A549 (cell line): ENCODE measurements at regions not wholly inside any gene's neighbourhood (a gene's known extent, or its start where the extent isn't known, plus 50 kb on each side); places are given as distances from the start of the nearest gene placed in this dataset.

Source experiments
- ATAC-seq, 2 experiments: fragments of 200-7000 bp in 1 of 2; fragments of >200 bp in 1 of 2; cut with Nextera tagmentation in 1 of 2; cut with Tn5 transposase in 1 of 2; 3 replicates each; pipeline versions ENCODE4 v1.8.0 to v1.9.1; 2018 to 2020; ENCODE audit warnings: mild to moderate bottlenecking in 1 of 2, moderate library complexity in 1 of 2
- CTCF ChIA-PET: fragments of 300-600 bp; sonication (Branson Sonifier 250); formaldehyde crosslinking; extraction: SDS; loops from one replicate; lab custom pipeline; 2021; ENCODE audit warnings: antibody characterized with exemption, inconsistent platforms; lab: Yijun Ruan, JAX
- POLR2A ChIA-PET: fragments of 350-600 bp; formaldehyde crosslinking; extraction: SDS; loops from one replicate; lab custom pipeline; 2021; ENCODE audit warnings: antibody characterized with exemption, inconsistent platforms; lab: Yijun Ruan, JAX
- DNase-seq, 2 experiments: peaks; one replicate each; pipeline versions ENCODE4 v3.0.0 to v3.0.0-alpha.2; 2011 to 2016; ENCODE audit warnings: low read depth in 1 of 2, low spot score in 1 of 2
- FAIRE-seq: peaks from 2 replicates; lab custom pipeline; 2011; peaks lifted over from hg19 to GRCh38; lab: Jason Lieb, UNC
- H3K27ac ChIP-seq, 2 experiments: fragments of >200 bp; sonication (Bioruptor Twin); formaldehyde crosslinking; 3 replicates each; pipeline ENCODE4 v1.5.1; 2016 to 2017
- H3K4me1 ChIP-seq: fragments of >200 bp; sonication (Bioruptor Twin); formaldehyde crosslinking; 3 replicates; pipeline ENCODE4 v1.6.1; 2016
- H3K4me2 ChIP-seq: fragments of >200 bp; sonication (Bioruptor Twin); formaldehyde crosslinking; 3 replicates; pipeline ENCODE4 v1.6.1; 2016
- H3K4me3 ChIP-seq: fragments of >200 bp; sonication (Bioruptor Twin); formaldehyde crosslinking; 3 replicates; pipeline ENCODE4 v1.5.1; 2016
- H3K9me3 ChIP-seq: fragments of >200 bp; sonication (Bioruptor Twin); formaldehyde crosslinking; 3 replicates; pipeline ENCODE4 v1.6.1; 2016
- BHLHE40 ChIP-seq: IDR thresholded peaks from 2 replicates; pipeline ENCODE4 v1.6.1; 2012; ENCODE audit warnings: low read depth, low read length, inconsistent platforms
- CBX8 ChIP-seq: fragments of 200-600 bp; sonication (generic); IDR thresholded peaks from 2 replicates; pipeline ENCODE4 v1.6.1; 2016
- CEBPB ChIP-seq, 2 experiments: fragments of >200 bp in 1 of 2; sonication (Bioruptor Twin) in 1 of 2; formaldehyde crosslinking in 1 of 2; IDR thresholded peaks; 2 replicates each; pipeline ENCODE4 v1.6.1; 2012 to 2016
- CHD4 ChIP-seq: fragments of 200-600 bp; sonication (generic); IDR thresholded peaks from 2 replicates; pipeline ENCODE4 v1.6.1; 2016; ENCODE audit warnings: antibody characterized with exemption, mild to moderate bottlenecking, borderline replicate concordance
- ESRRA ChIP-seq: fragments of 150-350 bp; IDR thresholded peaks from 2 replicates; pipeline ENCODE4 v1.6.1; 2014; ENCODE audit warnings: mild to moderate bottlenecking, low read length, borderline replicate concordance
- FOSL2 ChIP-seq, 2 experiments: fragments of 450-650 bp in 1 of 2; fragments of >200 bp in 1 of 2; sonication (Bioruptor Twin) in 1 of 2; formaldehyde crosslinking; IDR thresholded peaks; 2 replicates each; pipeline versions ENCODE4 v1.5.0 to v1.6.1; 2016 to 2020; ENCODE audit warnings: mild to moderate bottlenecking in 1 of 2, moderate library complexity in 1 of 2
- GATA3 ChIP-seq: IDR thresholded peaks from 2 replicates; pipeline ENCODE4 v1.6.1; 2012; ENCODE audit warnings: borderline replicate concordance
- HDAC2 ChIP-seq: fragments of 200-600 bp; sonication (generic); IDR thresholded peaks from 2 replicates; pipeline ENCODE4 v1.6.1; 2016
- HEYL ChIP-seq: fragments of 250-450 bp; sonication (Bioruptor Pico); IDR thresholded peaks from 2 replicates; pipeline ENCODE4 v1.8.0; 2021; ENCODE audit warnings: mild to moderate bottlenecking, moderate library complexity
- HOXB13 ChIP-seq: fragments of 250-450 bp; sonication (Bioruptor Pico); IDR thresholded peaks from 2 replicates; pipeline ENCODE4 v1.5.0; 2020; ENCODE audit warnings: low read depth, mild to moderate bottlenecking, moderate library complexity
- JUNB ChIP-seq: fragments of >200 bp; sonication (Bioruptor Twin); formaldehyde crosslinking; IDR thresholded peaks from 2 replicates; pipeline ENCODE4 v1.6.1; 2016
- KDM5A ChIP-seq: fragments of 200-600 bp; sonication (generic); IDR thresholded peaks from 2 replicates; pipeline ENCODE4 v1.6.1; 2016; ENCODE audit warnings: antibody characterized with exemption, mild to moderate bottlenecking
- MAZ ChIP-seq: fragments of 150-350 bp; IDR thresholded peaks from 2 replicates; pipeline ENCODE4 v1.6.1; 2014; ENCODE audit warnings: antibody characterized with exemption, low read depth, low read length, borderline replicate concordance
- MYC ChIP-seq: IDR thresholded peaks from 2 replicates; pipeline ENCODE4 v1.6.1; 2012; ENCODE audit warnings: mild to moderate bottlenecking, inconsistent platforms, low read length, improper control_type of control experiment, borderline replicate concordance
- NR3C1 ChIP-seq: fragments of >200 bp; sonication (Bioruptor Twin); formaldehyde crosslinking; IDR thresholded peaks from 3 replicates; pipeline ENCODE4 v1.6.1; 2017
- PHF8 ChIP-seq: fragments of 200-600 bp; sonication (generic); IDR thresholded peaks from 2 replicates; pipeline ENCODE4 v1.6.1; 2016; ENCODE audit warnings: low read depth, mild to moderate bottlenecking, antibody characterized with exemption, moderate library complexity, borderline replicate concordance
- RAD21 ChIP-seq, 2 experiments: fragments of >200 bp in 1 of 2; sonication (Bioruptor Twin) in 1 of 2; formaldehyde crosslinking in 1 of 2; IDR thresholded peaks in 1 of 2; conservative IDR thresholded peaks in 1 of 2; 2 replicates in 1 of 2; 3 replicates in 1 of 2; pipeline ENCODE4 v1.6.1; 2012 to 2018; ENCODE audit warnings: inconsistent platforms in 1 of 2
- RARB ChIP-seq: fragments of 250-450 bp; sonication (Bioruptor Pico); IDR thresholded peaks from 2 replicates; pipeline ENCODE4 v1.8.0; 2021; ENCODE audit warnings: mild to moderate bottlenecking, moderate library complexity
- RCOR1 ChIP-seq: fragments of 150-350 bp; IDR thresholded peaks from 2 replicates; pipeline ENCODE4 v1.6.1; 2014; ENCODE audit warnings: antibody characterized with exemption, low read length, low read depth
- RFX5 ChIP-seq: fragments of 450-650 bp; IDR thresholded peaks from 2 replicates; pipeline ENCODE4 v1.7.1; 2014; ENCODE audit warnings: antibody characterized with exemption, mild to moderate bottlenecking, moderate library complexity
- SREBF2 ChIP-seq: fragments of 450-650 bp; IDR thresholded peaks from 2 replicates; pipeline ENCODE4 v1.6.1; 2014; ENCODE audit warnings: mild to moderate bottlenecking, moderate library complexity
- TP53 ChIP-seq: fragments of 250-450 bp; sonication (Bioruptor Pico); IDR thresholded peaks from 2 replicates; pipeline ENCODE4 v1.5.0; 2021; ENCODE audit warnings: mild to moderate bottlenecking, moderate library complexity
- ZC3H11A ChIP-seq: fragments of 450-650 bp; IDR thresholded peaks from 2 replicates; pipeline ENCODE4 v1.6.1; 2014; ENCODE audit warnings: antibody characterized with exemption, mild to moderate bottlenecking
- WGBS: methylation state at CpG from one replicate; pipeline ENCODE4 v1.1.6; 2017; ENCODE audit errors: missing lambda C conversion rate; 5-methylcytosine and 5-hydroxymethylcytosine counted together
- TF ChIP-seq, protein P1 (sequence below): IDR thresholded peaks from 2 replicates; pipeline ENCODE4 v1.6.1; 2012
- TF ChIP-seq, protein P2 (sequence below): fragments of 250-450 bp; sonication (Bioruptor Pico); IDR thresholded peaks from 2 replicates; pipeline ENCODE4 v1.5.0; 2020; ENCODE audit warnings: low read depth, mild to moderate bottlenecking, moderate library complexity
- TF ChIP-seq, protein P3 (sequence below): fragments of >200 bp; sonication (Bioruptor Twin); formaldehyde crosslinking; IDR thresholded peaks from 3 replicates; pipeline ENCODE4 v1.5.1; 2016
- TF ChIP-seq, protein P4 (sequence below): fragments of >200 bp; sonication (Bioruptor Twin); formaldehyde crosslinking; IDR thresholded peaks from 3 replicates; pipeline ENCODE4 v1.6.1; 2016
- TF ChIP-seq, protein P5 (sequence below): fragments of 250-450 bp; sonication (Bioruptor Pico); IDR thresholded peaks from 2 replicates; pipeline ENCODE4 v1.5.0; 2021; ENCODE audit warnings: mild to moderate bottlenecking, moderate library complexity, borderline replicate concordance

DNA sequence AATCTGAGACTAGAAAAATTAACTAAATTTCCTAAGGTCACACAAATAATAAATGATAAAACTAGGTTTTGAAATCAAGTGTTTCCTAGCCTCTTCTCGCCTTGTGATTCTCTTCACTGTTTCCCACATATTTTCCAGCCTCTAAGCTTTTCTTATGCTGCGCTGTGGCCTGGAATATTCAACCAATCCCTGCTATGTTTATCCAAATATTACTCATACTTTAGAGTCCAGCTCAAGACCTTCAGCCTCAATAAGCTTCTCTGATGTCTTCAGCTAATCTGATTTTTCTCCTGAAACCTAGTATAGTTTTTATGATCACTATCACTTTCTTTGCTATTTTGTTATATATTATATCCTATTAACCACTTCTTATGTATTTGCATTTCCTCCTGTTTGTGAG is 303.1 kb upstream of the CDH6 start:
- Histone ChIP-seq H3K9me3 (no peaks in the 10 kb centered on the region), H3K27ac (no peak overlapping the region), H3K4me1 (no peaks in the 10 kb centered on the region), H3K4me2 (no peak overlapping the region)
- WGBS: 28% methylated on average over 2 of the region's 2 CpGs
- DNase-seq: no peak
- TF ChIP-seq FOSL2 (IDR thresholded peaks at IDR 0.05) (no peak), FOSL2 (CRISPR knock-in tag; IDR thresholded peaks at IDR 0.05) (no peak)
- TF ChIP-seq, all 56 proteins: peak for 0
- H3K4me3 ChIP-seq: no peak overlapping the region
- POLR2A ChIA-PET: no interaction called here
- FAIRE-seq: no peak
- CTCF ChIA-PET: no interaction called here
- no peak for ATAC-seq

DNA sequence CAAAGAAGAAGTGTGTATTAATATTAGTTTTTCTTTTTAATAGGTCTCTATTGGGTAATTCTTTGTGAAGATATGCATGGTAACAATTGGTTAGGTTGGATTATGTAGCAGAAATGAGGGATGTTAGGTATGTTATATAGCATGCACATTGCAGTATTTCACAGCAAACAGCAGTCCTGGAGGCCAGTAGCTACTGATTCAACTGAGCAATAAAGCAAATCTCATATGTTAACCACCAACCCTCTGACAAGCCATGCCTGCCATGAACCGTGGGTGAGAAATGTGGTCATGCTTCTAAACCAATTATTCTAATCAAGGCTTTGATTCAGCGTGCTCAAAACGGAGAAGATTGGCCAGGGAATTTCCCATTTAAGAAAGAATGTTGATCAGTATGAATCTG is 313.0 kb upstream of the CDH6 start:
- ATAC-seq: no peak
- POLR2A ChIA-PET: no interaction called here

DNA sequence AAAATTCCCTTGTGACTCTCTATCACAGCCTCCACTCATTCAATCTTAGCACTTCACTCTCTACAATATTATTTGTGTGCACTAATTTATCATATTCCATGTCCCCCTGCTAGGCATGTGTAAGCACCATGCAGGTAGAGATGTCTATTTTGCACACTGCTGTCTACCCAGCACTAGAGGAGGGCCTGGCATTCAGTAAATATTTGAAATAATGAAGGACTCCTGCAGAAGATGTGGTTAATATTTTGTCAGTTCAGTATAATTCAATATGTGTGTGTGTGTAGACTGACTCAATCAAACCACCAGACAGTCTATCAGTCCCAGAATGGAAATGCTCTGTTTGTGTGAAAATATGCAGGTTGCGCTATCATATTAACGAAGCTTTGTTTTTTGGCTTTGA is 313.6 kb upstream of the CDH6 start:
- Histone ChIP-seq H3K4me1 (no peaks in the 10 kb centered on the region), H3K4me3 (no peak overlapping the region), H3K27ac (no peak overlapping the region), H3K4me2 (no peak overlapping the region), H3K9me3 (no peaks in the 10 kb centered on the region)
- FAIRE-seq (no peak), ATAC-seq (no peak), DNase-seq (no peak)
- 69% methylated on average over 2 of the region's 2 CpGs for WGBS
- ChIA-PET POLR2A (no interaction called here), CTCF (no interaction called here)
- TF ChIP-seq, protein P1, sequence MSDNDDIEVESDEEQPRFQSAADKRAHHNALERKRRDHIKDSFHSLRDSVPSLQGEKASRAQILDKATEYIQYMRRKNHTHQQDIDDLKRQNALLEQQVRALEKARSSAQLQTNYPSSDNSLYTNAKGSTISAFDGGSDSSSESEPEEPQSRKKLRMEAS: no peak
- TF ChIP-seq BHLHE40: no peak
- TF ChIP-seq RFX5: no peak
- no peak for TF ChIP-seq CHD4
- no peak for TF ChIP-seq MAZ
- TF ChIP-seq CBX8: no peak
- no peak for TF ChIP-seq HEYL (CRISPR knock-in tag)
- TF ChIP-seq KDM5A: no peak
- TF ChIP-seq SREBF2: no peak
- no peak for TF ChIP-seq HOXB13 (CRISPR knock-in tag)
- TF ChIP-seq RARB (CRISPR knock-in tag): no peak
- TF ChIP-seq CEBPB (IDR thresholded peaks at IDR 0.05): no peak
- TF ChIP-seq, protein P2, sequence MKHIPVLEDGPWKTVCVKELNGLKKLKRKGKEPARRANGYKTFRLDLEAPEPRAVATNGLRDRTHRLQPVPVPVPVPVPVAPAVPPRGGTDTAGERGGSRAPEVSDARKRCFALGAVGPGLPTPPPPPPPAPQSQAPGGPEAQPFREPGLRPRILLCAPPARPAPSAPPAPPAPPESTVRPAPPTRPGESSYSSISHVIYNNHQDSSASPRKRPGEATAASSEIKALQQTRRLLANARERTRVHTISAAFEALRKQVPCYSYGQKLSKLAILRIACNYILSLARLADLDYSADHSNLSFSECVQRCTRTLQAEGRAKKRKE: no peak
- TF ChIP-seq NR3C1: no peak
- TF ChIP-seq JUNB: no peak

More for the DNA sequence above, 313.0 kb upstream of the CDH6 start:
- FAIRE-seq (no peak), DNase-seq (no peak)
- Histone ChIP-seq H3K4me2 (no peak overlapping the region), H3K4me1 (no peaks in the 10 kb centered on the region)
- WGBS: 37% methylated on average over 3 of the region's 3 CpGs
- TF ChIP-seq HOXB13 (CRISPR knock-in tag) (no peak), GATA3 (no peak), RAD21 (conservative IDR thresholded peaks at IDR 0.05 in 1 of 2, IDR thresholded peaks at IDR 0.05 in 1 of 2) (no peak), ZC3H11A (no peak), HDAC2 (no peak), SREBF2 (no peak), FOSL2 (IDR thresholded peaks at IDR 0.05) (no peak), FOSL2 (CRISPR knock-in tag; IDR thresholded peaks at IDR 0.05) (no peak), TP53 (CRISPR knock-in tag) (no peak), CHD4 (no peak), PHF8 (no peak), RARB (CRISPR knock-in tag) (no peak), RCOR1 (no peak), ESRRA (no peak), MYC (no peak)
- TF ChIP-seq, protein P3, sequence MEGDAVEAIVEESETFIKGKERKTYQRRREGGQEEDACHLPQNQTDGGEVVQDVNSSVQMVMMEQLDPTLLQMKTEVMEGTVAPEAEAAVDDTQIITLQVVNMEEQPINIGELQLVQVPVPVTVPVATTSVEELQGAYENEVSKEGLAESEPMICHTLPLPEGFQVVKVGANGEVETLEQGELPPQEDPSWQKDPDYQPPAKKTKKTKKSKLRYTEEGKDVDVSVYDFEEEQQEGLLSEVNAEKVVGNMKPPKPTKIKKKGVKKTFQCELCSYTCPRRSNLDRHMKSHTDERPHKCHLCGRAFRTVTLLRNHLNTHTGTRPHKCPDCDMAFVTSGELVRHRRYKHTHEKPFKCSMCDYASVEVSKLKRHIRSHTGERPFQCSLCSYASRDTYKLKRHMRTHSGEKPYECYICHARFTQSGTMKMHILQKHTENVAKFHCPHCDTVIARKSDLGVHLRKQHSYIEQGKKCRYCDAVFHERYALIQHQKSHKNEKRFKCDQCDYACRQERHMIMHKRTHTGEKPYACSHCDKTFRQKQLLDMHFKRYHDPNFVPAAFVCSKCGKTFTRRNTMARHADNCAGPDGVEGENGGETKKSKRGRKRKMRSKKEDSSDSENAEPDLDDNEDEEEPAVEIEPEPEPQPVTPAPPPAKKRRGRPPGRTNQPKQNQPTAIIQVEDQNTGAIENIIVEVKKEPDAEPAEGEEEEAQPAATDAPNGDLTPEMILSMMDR: no peak
- TF ChIP-seq, protein P4, sequence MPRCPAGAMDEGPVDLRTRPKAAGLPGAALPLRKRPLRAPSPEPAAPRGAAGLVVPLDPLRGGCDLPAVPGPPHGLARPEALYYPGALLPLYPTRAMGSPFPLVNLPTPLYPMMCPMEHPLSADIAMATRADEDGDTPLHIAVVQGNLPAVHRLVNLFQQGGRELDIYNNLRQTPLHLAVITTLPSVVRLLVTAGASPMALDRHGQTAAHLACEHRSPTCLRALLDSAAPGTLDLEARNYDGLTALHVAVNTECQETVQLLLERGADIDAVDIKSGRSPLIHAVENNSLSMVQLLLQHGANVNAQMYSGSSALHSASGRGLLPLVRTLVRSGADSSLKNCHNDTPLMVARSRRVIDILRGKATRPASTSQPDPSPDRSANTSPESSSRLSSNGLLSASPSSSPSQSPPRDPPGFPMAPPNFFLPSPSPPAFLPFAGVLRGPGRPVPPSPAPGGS: no peak
- TF ChIP-seq, protein P5, sequence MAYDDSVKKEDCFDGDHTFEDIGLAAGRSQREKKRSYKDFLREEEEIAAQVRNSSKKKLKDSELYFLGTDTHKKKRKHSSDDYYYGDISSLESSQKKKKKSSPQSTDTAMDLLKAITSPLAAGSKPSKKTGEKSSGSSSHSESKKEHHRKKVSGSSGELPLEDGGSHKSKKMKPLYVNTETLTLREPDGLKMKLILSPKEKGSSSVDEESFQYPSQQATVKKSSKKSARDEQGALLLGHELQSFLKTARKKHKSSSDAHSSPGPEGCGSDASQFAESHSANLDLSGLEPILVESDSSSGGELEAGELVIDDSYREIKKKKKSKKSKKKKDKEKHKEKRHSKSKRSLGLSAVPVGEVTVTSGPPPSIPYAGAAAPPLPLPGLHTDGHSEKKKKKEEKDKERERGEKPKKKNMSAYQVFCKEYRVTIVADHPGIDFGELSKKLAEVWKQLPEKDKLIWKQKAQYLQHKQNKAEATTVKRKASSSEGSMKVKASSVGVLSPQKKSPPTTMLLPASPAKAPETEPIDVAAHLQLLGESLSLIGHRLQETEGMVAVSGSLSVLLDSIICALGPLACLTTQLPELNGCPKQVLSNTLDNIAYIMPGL (CRISPR knock-in tag): no peak
- TF ChIP-seq, protein P2: no peak
- TF ChIP-seq, all 56 proteins: peak for 0
- CTCF ChIA-PET: no interaction called here
- Histone ChIP-seq H3K27ac (no peak overlapping the region), H3K4me3 (no peak overlapping the region), H3K9me3 (no peaks in the 10 kb centered on the region)
